ENCODE measurements at regions not wholly inside any gene's neighbourhood (a gene's known extent, or its start where the extent isn't known, plus 50 kb on each side); places are given as distances from the start of the nearest gene placed in this dataset.

DNA sequence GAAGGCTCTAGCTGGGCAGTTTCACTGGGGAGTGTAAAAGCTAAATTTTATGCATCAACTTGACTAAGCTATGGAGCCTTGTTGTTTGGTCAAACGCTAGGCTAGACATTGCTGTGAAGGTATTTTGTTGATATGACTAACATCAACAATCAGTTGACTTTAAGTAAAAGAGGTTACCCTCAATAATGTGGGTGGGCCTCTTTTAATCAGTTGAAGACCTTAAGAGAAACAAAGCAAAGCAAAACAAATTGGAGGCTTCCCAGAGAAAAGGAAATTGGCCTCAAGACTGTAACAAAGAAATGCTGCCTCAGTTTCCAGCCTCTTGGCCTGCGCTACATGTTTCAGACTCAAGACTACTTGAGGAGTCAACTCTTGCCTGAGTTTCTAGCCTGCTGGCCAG is 50.0 kb upstream of the TSC22D1 start:
- Histone ChIP-seq H3K36me3 (ENCODE audit: control insufficient read depth, insufficient read depth, low read length) (no peaks in the 10 kb centered on the region), H3K9me3 (replicated peaks; ENCODE audit: control insufficient read depth, insufficient read depth, low read depth, low read length) (no peaks in the 10 kb centered on the region), H3K79me2 (ENCODE audit: control insufficient read depth, insufficient read depth, low read length) (no peaks in the 10 kb centered on the region), H3K4me2 (ENCODE audit: insufficient read depth, low read length) (no peak overlapping the region), H4K20me1 (replicated peaks; ENCODE audit: control insufficient read depth, insufficient read depth, low read length) (no peaks in the 10 kb centered on the region), H2AFZ (ENCODE audit: low read depth, low read length) (no peak overlapping the region), H3K9me1 (ENCODE audit: control insufficient read depth, insufficient read depth, low read length) (no peaks in the 10 kb centered on the region), H3K4me1 (replicated peaks in 1 of 2; ENCODE audit: control insufficient read depth in 2 of 2, insufficient read depth in 2 of 2, low read length in 2 of 2) (no peaks in the 10 kb centered on the region), H3K9ac (ENCODE audit: insufficient read depth in 1 of 2, low read depth in 2 of 2, low read length in 2 of 2) (no peak overlapping the region), H3K27ac (ENCODE audit: extremely low read depth, low read depth, low read length) (no peak overlapping the region), H3K27me3 (ENCODE audit: control insufficient read depth in 2 of 2, insufficient read depth in 2 of 2, low read length in 2 of 2) (peaks cover 0 to 9% of the 10 kb centered on the region in 2 experiments; a peak in 3 of 5 replicates), H3K4me3 (no peak overlapping the region)
- ChIA-PET POLR2A (no interaction called here), CTCF (ENCODE audit: low intra/inter-chr PET ratio) (no interaction called here)
- in situ Hi-C loops (cut with MboI): no loop called here
- WGBS (ENCODE audit: insufficient coverage, low coverage, missing lambda C conversion rate): 0% methylated on average over 2 of the region's 2 CpGs
- FAIRE-seq (no peak), DNase-seq (ENCODE audit: extremely low read depth in 1 of 4, low spot score in 3 of 4) (no peak), ATAC-seq (no peak)
- intact Hi-C loops (cut with micrococcal nuclease): no loop called here
- TF ChIP-seq, protein P1, sequence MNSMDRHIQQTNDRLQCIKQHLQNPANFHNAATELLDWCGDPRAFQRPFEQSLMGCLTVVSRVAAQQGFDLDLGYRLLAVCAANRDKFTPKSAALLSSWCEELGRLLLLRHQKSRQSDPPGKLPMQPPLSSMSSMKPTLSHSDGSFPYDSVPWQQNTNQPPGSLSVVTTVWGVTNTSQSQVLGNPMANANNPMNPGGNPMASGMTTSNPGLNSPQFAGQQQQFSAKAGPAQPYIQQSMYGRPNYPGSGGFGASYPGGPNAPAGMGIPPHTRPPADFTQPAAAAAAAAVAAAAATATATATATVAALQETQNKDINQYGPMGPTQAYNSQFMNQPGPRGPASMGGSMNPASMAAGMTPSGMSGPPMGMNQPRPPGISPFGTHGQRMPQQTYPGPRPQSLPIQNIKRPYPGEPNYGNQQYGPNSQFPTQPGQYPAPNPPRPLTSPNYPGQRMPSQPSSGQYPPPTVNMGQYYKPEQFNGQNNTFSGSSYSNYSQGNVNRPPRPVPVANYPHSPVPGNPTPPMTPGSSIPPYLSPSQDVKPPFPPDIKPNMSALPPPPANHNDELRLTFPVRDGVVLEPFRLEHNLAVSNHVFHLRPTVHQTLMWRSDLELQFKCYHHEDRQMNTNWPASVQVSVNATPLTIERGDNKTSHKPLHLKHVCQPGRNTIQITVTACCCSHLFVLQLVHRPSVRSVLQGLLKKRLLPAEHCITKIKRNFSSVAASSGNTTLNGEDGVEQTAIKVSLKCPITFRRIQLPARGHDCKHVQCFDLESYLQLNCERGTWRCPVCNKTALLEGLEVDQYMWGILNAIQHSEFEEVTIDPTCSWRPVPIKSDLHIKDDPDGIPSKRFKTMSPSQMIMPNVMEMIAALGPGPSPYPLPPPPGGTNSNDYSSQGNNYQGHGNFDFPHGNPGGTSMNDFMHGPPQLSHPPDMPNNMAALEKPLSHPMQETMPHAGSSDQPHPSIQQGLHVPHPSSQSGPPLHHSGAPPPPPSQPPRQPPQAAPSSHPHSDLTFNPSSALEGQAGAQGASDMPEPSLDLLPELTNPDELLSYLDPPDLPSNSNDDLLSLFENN (IDR thresholded peaks at IDR 0.05; ENCODE audit: low read depth in 2 of 2, low read length in 2 of 2): no peak
- no peak for TF ChIP-seq ZKSCAN1 (IDR thresholded peaks at IDR 0.05; ENCODE audit: low read depth, low read length)
- TF ChIP-seq SOX6 (IDR thresholded peaks at IDR 0.05): no peak
- peak; percentile 78 for TF ChIP-seq ZNF134 (CRISPR knock-in tag; conservative IDR thresholded peaks at IDR 0.05)
- TF ChIP-seq FOXP1 (CRISPR knock-in tag; IDR thresholded peaks at IDR 0.05): no peak
- BruUV-seq (replicated peaks): no TSS peak
